NCI-H2196 (cell line): ENCODE measurements at regions not wholly inside any gene's neighbourhood (a gene's known extent, or its start where the extent isn't known, plus 50 kb on each side); places are given as distances from the start of the nearest gene placed in this dataset.
A peak's percentile ranks its signal among the peaks of the same experiment; 100 is the strongest.

Source experiments
- DNase-seq: peaks from one replicate; lab custom pipeline; 2025; ENCODE audit not compliant: unreplicated experiment; lab: John Stamatoyannopoulos, UW

DNA sequence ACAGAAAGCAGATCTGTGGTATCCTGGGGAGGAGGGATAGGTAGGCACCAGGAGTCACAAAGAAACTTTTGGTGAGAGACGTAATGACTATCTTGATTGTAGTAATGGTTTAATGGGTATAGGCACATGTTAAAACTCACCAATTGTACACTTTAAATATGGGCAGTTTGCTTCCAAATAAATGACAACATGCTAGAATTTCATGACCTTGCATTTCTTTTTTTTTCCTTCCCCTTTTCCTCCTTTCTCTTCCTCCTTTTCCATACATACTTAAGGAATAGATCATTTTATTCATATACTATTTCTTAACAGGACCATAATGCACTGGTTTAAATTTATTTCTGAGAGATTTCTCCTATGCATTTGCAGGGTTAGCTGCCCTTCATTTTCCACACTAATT, 341.8 kb downstream of the TMEM182 start:
- no peak for DNase-seq

DNA sequence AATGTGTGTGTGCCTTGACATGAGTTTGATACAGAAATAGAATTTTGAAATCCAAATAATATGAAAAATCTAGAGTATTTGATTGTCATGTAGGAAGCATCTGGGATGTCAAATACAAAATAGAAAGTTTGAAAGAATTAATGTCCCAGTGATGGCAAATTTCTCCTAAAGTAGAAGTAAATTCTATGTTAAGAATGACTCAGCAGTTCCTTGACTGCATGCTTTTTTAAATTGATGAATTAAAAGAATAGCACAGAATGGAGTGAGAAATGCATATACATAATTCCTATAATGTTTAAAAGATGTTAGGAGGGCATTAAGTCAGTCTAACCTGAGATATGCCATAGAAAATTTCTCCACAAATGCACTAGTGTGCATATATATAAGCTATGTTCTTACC, 357.5 kb downstream of the TMEM182 start:
- no peak for DNase-seq

DNA sequence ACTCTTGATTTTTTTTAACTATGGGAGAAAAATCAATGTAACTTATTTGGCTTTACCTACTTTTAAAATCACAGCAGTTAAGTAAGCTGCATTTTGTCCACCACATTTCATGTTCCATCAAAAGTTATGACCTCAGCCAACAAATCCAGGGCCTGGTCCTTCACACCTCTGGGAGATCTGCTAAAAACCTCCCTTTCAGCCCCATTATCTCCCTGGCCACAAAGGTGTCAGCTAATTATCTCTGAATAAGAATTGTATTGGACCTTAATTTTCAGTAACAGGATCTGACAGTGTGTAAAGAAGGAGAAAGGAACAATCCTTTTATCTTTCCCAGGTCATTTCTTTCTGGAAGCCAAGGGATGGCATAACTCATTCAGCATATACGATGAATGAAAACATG, 359.3 kb downstream of the TMEM182 start:
- no peak for DNase-seq

DNA sequence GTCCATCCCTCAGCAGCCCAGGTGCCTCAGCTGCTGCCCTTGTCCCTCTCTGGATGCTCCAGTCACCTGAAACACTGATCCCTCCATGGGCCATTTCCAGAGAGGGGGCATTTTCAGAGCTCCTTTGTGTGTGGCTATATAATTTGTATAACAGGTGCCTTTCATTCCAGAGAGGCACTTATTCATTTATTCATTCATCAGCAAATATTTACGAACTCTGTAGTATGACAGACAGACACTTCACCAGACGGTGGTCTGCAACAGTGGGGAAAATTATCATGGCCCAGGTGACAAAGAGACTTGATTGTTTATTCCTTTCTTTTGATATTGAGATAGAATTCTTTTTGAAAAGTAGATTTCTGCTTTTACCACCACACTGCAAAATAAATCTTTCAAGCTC, 361.7 kb downstream of the TMEM182 start:
- no peak for DNase-seq

DNA sequence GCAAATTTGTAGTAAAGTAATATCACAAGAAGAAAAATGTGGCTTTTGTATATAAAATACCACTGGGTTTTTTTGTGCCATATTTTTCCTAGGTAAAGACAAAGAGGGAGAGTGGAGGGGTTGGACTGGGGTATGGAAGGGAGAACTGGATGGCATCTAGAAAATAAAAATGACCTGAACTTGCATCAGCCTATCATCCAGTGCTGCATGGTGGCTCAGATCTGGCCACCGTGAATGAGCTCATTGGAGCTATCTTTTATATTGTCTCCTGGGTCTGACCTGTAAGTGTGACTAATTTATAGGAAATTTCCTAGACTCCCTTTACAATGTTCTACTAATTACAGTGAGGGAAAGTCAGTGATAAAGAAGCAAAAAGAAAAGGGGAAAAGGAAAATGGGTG, 369.0 kb downstream of the TMEM182 start:
- DNase-seq, result no peak

DNA sequence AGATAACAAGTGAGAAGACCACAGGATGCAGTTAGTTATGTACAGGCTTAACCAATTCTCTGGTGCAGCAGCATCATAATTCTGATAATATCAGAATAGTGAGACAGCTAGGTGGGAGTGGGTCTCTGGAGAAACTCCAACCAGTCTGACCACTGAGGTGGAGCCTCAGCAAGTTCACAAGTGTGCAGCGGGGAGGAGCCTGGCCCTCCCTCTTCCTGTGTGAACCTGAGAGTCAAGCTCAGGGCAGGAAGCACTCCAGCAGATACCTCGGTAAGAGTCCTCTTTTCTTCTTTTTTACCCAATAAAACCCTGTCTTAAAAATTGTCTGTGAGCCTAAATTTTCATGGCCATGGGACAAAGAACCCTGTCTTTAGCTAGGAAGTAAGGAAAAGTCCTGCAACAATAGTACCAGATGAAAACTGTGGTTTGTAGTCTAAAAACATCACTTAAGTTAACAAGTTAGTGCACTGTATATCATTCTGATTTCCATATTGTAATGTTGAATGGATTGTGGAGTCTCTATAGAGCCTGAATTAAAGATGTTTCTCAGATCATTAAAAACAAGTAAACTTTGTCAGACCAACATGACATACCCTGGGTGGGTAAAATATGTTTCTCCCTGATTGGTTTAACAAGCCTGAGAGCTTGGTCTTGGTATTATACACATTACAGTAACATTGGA, 370.8 kb downstream of the TMEM182 start:
- DNase-seq, result no peak

DNA sequence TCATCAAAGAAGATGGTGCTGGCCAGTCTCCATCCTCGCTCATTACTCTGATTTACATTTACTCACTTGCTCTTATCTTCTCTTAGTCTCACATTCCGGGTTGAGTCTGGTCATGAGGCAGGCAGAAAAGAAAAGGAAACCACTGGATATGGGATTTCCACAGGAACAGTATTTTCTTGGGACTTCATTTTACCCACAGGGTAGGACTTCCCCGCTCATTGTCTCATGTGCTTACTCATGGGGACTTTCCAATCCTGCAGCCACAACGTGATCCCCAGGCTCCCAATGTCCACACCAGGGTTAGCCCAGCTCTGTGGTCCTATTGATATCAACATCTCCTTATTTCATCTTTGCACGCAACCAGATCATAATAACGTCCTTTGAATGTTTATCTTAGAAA, 373.8 kb downstream of the TMEM182 start:
- no peak for DNase-seq

DNA sequence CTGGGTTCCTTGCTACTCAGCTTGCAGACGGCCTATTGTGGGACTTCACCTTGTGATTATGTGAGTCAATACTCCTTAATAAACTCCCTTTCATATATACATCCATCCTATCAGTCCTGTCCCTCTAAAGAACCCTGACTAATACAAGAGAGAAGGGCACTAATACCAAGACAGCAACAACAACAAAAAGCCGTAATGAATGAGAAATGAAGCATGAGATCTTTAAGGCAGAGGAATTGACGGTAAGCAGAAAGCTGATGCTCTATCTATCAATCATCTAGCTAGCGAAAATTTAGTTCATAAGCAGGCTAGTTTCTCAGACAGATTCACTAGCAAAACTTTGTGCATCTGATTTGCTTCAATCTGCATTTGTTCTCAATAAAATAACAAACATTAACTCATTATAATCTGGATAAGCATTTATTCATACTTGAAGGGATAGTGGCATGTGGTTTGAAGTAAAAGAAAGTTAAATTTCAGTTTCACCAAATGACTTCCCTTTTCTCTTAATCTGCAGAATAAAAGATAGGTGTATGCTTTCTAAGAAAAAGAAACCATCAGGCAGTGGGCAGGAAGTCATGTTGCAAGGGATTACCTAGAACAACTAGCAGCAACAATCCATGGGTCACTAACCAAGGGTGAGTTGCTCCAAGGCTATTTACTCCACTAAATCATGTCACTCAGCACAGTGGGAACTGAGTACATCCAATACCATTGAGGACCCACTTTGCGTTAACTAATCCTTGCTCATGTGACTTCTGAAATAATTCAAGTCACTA, 376.5 kb downstream of the TMEM182 start:
- DNase-seq, result no peak

DNA sequence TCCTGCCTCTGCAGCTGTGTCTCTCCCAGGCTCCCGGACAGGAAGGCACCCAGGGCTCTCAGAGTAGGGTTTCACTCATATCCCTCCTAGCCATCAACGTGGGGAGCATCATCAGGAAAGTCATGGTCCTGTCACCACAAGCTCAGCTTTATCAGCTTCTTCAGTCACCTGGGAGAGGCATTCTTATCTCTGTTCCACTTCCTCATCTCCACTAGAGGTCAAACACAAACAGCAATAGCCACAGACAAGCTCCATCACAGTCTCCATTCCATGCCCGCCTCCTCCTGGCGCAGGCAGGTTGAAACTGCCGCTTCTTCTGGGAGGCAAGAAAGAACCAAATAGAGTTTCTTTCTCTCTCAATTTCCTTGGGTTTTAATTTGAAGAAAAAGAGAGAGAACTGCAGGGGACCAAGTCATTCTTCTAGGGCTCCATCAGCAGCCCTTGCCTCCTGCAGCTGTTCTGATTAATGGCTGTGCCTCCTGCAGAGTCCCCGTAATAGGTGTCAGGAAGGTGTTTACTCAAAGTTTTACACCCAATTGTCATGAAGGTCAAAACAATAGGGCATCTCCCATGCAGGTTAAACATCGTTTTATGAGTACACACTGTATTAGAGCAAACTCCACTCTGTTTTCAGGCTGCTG, 377.9 kb downstream of the TMEM182 start:
- no peak for DNase-seq

DNA sequence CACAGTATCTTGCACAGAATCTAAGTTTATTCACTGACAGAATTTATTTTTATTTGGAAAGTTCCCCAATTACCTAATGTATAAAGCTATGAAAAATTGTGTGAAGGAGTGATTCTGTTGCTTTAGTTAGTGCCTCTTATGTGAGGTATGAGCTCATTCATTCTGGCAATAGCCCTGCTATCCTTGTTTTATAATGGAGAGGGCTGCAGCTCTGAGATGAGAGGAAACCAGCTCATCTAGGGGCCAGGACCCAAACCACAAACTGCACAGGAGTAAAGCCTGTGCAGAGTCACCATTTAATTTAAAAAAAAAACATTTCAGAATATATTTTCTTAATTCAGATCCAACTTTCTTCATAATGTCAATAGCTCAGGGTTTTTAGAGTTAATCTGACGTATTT, 383.0 kb downstream of the TMEM182 start:
- DNase-seq, result no peak

DNA sequence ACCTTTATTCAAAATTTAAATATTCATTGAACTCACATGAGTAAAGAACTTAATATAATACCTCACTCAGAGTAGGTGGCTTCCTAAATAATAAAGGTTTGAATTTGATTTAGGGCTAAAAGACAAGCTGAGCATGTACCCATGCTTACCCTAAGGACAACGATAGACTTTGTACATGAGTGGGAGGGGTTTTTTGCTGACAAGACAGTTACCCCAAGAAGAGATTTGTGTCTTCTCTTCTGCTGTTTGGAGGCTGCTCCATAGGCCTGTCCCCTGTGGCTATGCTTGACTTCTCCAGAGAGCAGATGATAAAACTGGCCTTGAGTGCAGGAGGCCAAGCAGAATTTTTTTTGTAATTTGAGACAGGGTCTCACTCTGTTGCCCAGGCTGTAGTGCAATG, 383.9 kb downstream of the TMEM182 start:
- no peak for DNase-seq

DNA sequence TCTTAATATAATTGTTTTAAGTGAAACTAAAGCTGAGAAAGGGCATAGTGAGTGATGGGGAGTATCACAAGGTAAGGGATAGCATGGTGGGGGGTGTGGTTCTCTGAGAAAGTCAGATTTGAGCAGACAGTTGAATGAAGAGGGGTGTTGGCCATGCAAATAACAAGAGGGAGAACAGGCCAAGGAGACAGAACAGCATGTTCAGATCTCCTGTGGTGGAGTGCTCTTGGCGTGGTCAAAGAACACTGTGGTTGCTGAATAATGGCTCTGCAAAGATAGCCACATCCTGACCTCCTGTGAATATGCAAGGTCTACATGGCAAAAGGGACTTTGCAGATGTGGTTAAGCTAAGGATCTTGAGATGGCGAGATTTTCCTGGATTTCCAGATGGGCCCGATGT, 389.2 kb downstream of the TMEM182 start:
- DNase-seq, result no peak

DNA sequence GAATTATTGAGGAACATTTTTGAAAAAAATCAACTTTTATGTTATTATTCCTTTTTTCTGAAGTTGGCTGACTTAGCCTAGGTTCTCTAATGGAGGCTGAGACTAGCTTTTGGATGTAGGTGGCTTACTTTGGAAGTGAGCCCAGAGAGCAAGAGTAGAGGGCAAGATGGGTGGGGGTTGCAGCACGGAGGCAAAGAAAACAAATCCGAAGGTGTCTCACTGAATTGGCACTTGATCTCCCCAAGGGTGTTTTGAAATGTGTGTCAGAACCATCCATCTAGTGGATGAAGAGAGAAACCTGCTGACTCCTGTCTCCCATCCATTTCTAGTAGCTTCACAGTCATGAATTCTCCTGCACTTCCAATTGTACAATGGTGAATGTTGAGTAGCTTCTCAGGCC, 390.7 kb downstream of the TMEM182 start:
- DNase-seq, result no peak

DNA sequence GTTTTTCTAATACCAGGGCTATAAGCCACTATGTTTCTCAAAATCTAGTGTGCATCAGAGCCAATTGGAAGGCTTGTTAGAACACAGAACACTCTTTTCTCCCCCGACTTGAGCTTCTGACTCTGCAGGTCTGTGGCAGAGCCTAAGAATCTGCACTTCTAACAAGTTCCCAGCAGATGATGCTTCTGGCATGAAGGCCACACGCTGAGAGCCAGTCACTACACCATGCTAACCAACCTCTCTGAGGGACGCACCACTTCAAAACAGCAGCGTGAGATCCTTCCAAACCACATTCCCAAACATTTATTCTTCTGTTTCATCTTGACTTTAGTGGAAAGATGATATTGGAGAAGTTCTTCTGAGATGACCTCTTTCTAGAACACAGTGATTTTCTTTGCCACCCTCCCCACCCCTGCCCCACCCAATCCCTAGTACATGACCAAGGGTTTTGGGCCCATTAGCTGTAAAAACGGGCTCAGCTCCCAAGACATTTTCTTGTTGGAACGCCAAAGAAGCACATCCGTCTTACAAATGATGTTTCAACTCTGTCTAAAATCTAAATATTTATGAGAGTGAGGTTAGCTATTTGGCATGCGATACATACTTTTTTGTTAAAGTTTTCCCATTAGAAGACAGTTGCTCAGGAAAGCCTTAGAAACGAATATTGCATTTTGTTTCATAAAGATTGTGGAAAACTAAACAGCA, 391.9 kb downstream of the TMEM182 start:
- no peak for DNase-seq

DNA sequence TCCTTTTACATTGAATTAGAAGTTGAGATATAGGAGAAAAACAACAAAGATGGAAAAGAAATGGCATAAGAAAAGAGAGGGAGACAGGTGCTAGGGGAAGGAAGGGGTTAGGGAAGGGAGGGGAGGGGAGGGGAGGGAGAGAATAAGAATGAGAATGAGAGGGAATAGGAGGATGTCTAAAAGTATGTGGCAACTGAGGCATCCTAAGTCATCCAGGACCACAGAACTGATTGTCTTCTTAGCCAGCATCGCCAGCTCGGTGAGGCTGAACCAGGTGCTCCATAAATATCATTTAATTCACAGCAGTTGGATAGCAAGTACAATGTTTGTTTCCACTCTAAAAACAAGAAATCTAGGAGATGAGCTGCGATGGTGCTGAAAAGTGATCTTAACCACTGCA, 393.5 kb downstream of the TMEM182 start:
- no peak for DNase-seq

DNA sequence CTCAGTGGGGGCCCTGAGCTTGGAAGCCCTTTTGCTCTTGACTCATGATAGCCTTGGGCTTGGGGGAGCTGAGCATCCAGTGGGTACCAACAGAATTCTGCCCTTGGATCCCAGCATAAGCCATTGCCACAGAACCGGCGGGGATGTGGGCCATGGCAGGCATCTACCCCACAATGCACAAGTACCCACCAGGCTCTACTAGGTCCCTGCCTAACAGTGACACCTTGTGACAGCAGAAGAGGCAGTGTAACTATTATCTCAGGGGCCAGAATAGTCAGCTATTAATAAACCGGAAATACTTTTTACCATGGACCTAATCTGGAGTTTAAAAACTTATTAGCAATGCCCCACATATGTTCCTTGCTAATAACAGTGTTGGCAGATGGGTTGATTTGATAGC, 397.2 kb downstream of the TMEM182 start:
- no peak for DNase-seq

DNA sequence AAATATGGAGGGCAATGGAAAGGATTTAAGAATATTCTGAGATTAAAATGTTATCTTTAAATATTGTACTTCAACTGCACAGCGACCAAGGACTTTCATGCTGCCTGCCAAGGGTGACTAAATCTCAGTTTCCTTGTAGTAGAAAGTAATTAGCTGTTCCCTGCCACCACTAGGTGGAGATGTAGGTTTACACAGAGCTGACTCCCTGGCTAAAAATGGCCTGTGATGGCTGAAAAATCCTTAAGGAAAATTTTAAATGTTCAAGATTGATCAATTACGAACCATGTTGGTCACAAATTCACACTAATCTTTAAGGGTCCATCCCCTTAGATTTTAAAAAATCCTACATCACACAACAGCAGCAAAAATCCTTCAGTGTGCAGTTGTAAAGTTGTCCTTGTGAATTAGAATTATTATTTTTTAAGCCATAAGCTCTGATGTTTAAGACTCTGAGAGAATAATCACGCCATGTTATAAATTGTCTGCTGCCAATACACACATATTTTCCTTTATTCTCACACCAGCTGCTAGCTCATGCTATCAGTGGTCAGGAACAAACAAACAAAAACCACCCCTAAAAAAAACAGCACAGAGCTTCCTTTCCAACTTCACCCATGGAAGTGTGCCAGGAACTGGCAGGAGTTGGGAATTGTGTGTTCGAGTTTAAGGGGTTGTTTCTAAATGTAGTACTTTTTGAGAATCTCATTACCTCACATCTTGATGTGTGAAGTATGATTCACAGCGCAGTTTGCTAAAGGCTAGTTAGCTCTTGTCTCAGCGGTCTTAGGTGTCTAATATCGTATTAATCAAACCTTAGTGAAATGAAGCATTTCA, 399.8 kb downstream of the TMEM182 start:
- peak; percentile 57 for DNase-seq

DNA sequence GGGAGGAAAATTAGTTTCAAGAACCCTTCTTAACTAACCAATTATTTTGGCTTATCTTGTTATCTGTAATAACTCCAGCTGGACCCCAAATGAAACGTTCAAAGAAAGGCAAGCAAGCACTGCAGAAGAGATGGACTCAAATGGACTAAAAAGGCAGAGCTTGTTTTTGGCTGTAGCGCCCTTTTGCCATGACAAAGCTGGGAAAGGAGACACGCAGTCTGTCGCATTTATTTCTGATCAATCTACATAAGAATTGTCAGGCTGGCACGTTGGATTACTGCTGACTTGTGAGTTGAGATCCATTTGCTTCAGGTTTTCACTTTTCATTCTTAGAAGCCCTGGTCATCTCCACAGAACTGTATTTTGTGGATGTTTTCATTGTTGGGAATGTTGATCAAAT, 402.9 kb downstream of the TMEM182 start:
- DNase-seq, result no peak

DNA sequence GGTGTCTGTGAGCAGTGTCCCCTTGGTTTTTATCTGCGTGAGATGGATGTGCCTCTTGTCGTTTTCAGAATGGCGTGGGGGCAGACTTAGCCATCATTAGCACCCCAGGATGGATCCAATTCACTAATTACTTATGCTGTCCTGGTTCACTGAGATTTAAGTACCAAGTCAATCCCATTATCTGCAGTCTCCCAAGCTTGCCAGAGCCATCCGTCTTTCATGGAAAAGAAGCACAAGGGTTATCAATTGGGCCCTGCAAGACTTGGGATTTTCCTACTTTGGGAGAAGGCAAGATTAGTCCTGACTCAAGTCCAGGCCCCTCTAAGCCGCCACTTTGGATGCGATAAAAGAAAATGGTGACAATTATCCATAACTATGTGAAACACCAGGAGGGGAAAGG, 404.0 kb downstream of the TMEM182 start:
- no peak for DNase-seq

DNA sequence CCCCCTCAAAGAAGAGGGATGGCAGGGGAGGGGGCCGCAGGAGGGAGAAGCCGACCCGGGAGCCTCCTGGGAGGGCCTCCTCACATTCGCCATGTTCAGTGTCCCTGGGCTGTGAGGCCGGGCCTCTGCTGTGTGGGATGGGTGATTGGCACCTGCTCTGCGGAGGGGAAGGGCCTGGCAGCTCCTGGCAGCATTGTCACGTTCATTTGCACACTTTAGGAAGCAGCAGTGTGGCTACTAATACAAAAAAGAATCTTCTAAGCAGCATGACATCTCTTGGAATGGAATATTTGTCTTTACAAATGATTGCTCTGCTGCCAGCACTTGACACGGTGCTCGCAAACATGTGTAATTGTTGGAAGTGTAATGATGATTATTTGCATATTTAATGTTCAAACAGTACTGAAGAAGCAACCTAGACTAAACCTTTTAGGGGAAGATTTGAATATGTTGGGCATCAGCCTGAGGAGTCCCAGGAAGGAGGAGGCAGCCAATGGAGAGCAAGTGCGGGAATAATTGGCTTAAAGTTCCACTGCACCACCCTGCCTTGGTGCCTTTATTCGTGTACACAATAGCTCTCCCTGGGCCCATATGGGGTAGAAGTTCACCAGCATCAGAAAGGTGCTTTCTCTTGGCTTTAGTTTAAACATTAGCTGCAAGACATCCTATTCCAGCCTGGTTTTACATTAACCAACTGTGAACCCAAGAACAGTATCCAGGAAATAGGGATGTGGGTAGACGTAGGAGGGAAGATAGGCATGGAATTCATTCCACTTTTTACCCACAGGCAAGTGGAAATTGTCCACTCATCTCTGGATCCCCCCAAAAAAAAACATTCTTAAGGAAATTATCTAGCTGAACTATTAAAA, 404.9 kb downstream of the TMEM182 start:
- no peak for DNase-seq
